Muscle of leg (tissue), 3 donors: ENCODE measurements at regions not wholly inside any gene's neighbourhood (a gene's known extent, or its start where the extent isn't known, plus 50 kb on each side); places are given as distances from the start of the nearest gene placed in this dataset.

Experiments
- DNase-seq: peaks from one replicate; pipeline ENCODE4 v3.0.0; 2013
- H3K27ac ChIP-seq: one replicate; pipeline ENCODE4 v1.5.1; 2013; ENCODE audit warnings: mild to moderate bottlenecking, low read length, control low read depth
- H3K27me3 ChIP-seq: one replicate; pipeline ENCODE4 v1.6.1; 2013; ENCODE audit warnings: low read length; ENCODE audit not compliant: control insufficient read depth, insufficient read depth
- H3K36me3 ChIP-seq: one replicate; pipeline ENCODE4 v1.6.1; 2013; ENCODE audit warnings: low read length; ENCODE audit not compliant: control insufficient read depth, insufficient read depth
- H3K4me1 ChIP-seq: one replicate; pipeline ENCODE4 v1.6.1; 2013; ENCODE audit warnings: low read length; ENCODE audit not compliant: control insufficient read depth, insufficient read depth
- H3K4me3 ChIP-seq: one replicate; pipeline ENCODE4 v1.5.1; 2013; ENCODE audit warnings: low read length, control low read depth
- H3K9me3 ChIP-seq: replicated peaks from 2 replicates; pipeline ENCODE4 v1.6.1; 2013; ENCODE audit warnings: low read depth, low read length; ENCODE audit not compliant: control insufficient read depth
- WGBS: methylation state at CpG from one replicate; pipeline ENCODE4 v1.1.5; 2013; ENCODE audit warnings: missing lambda C conversion rate; ENCODE audit not compliant: insufficient coverage; 5-methylcytosine and 5-hydroxymethylcytosine counted together

DNA sequence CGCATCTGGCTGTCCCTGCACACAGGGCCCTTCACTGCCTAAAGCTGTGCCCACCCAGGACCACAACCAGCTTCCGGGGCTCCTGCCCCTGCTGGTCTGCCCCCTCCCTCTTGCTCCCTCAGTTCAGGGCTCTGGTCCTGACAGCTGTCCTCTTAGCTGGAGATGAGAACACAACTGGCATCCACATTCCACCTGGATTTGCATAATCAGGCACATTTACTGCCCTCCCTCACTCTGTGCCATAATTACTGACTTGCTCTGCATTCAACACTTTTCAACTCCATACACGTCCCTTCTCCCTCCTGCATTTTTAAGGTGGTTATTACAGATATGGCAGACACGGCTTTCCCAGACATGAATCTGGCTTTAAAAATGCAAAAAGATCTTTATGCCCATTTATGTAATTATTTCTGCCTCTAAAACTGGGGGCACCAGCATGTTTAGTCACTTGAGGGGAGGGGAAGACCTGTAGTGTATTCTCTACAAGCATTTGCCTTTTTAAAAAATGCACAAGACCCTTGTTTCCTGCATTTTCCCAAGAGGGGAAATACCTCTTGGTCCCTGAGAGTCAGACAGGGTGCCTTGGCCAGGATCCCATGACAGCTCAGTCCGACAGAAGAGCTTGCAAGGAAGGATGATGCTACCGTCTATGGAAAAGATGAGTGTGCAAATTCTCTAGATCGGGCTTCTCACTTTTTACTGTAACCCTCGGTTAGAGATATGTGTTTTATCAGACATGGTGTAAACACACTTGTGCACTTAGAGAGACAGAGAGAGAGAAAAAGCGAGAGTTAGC is 401.8 kb downstream of the PREX1 start:
- Histone ChIP-seq H3K27ac (no peak overlapping the region), H3K4me1 (peaks cover 4% of the 10 kb centered on the region), H3K9me3 (no peaks in the 10 kb centered on the region), H3K36me3 (no peaks in the 10 kb centered on the region), H3K27me3 (peaks cover 43% of the 10 kb centered on the region), H3K4me3 (no peak overlapping the region)
- DNase-seq: no peak
- 54% methylated on average over 2 of the region's 9 CpGs for WGBS

- no peak for DNase-seq
- H3K4me1 ChIP-seq: peaks cover 4% of the 10 kb centered on the region
- no peak overlapping the region for H3K4me3 ChIP-seq
- no peak overlapping the region for H3K27ac ChIP-seq
- WGBS: 27% methylated on average over 2 of the region's 5 CpGs
- no peaks in the 10 kb centered on the region for H3K9me3 ChIP-seq
- no peaks in the 10 kb centered on the region for H3K36me3 ChIP-seq
- peaks cover 39% of the 10 kb centered on the region for H3K27me3 ChIP-seq
These were observed 402.5 kb downstream of the PREX1 start for GRCh38 chr20:48425321-48425720.

DNA sequence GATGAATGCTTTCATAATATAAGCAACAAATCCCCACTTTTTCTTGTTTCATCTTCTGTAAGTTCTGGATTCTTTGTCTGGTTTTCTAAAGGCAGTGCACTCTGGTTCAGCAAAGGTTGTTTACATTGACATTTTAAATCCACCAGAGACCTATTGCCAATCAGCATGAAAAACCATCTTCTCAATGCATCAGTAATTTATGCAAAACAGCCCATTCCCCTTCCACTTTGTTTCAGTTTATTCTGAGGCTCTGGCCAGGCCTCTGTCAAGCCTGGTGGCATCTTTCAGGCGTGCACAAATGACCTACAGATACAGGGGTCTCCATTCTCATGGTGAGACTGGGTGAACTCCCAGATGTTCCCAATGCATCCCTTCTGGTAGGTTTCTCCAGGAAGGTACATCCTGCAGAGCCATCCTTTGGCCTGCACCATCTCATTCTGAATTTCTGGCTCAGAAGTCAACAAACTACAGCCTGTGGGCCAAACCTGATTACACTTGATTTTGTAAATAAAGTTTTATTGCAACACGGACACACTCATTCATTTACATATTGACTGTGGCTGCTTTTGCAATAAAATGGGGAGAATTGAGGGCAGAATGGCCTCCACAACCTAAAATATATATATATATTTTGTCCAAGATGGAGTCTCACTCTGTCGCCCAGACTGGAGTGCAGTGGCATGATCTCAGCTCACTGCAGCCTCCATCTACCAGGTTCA is 405.4 kb downstream of the PREX1 start:
- Histone ChIP-seq H3K4me1 (peaks cover 4% of the 10 kb centered on the region), H3K27me3 (peaks cover 26% of the 10 kb centered on the region), H3K9me3 (no peaks in the 10 kb centered on the region), H3K4me3 (no peak overlapping the region), H3K27ac (no peak overlapping the region), H3K36me3 (no peaks in the 10 kb centered on the region)
- no peak for DNase-seq
- 100% methylated on average over 1 of the region's 3 CpGs for WGBS

- H3K9me3 ChIP-seq: no peaks in the 10 kb centered on the region
- H3K4me1 ChIP-seq: peaks cover 4% of the 10 kb centered on the region
- no peak overlapping the region for H3K4me3 ChIP-seq
- H3K27me3 ChIP-seq: peaks cover 26% of the 10 kb centered on the region
- no peaks in the 10 kb centered on the region for H3K36me3 ChIP-seq
- H3K27ac ChIP-seq: no peak overlapping the region
- no CpG with 5 or more reads among the region's 3 CpGs for WGBS
- DNase-seq: no peak
These were observed 406.3 kb downstream of the PREX1 start for GRCh38 chr20:48421547-48421946.

DNA sequence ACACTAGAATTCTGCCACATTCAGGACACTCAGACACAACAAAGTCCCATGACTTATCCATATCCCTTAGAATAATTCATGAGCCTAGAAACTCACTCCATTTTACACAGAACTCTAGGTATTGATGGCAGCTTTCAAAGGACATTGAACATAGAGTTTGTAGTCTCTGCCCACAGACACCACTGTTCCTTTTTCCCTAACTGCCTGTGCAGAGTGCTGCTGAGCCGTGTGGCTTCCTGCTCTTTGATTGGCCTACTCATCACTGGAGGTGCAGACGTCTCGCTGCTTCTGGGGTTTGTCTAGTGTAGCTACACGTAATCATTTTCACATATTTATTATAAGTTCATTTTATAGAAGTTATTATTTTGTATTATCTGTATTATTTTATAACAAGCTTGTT is 407.6 kb downstream of the PREX1 start:
- H3K36me3 ChIP-seq: no peaks in the 10 kb centered on the region
- no peak for DNase-seq
- WGBS: 80% methylated on average over 1 of the region's 4 CpGs

DNA sequence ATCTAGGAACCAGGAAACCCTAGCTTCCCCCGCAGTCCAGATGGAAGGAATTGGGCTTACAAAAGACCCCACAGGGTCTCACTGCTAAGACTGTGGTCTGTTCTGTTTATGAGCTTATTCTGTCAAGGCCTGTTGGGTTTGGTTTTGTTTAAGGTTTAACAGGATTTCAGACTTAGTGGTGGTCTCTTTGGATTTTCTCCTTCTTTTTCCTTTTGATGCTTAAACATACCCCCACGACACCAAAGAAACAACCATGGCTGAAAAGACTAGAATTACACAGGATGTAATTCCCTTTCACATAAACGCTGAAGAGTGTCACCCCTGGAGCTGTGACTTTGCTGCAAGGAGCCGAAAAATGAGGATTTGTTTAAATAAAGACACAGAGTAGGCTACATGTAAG is 408.6 kb downstream of the PREX1 start:
- Histone ChIP-seq H3K27ac (no peak overlapping the region), H3K27me3 (peaks cover 19% of the 10 kb centered on the region), H3K4me3 (no peak overlapping the region), H3K4me1 (peaks cover 5% of the 10 kb centered on the region), H3K36me3 (no peaks in the 10 kb centered on the region), H3K9me3 (no peaks in the 10 kb centered on the region)
- WGBS: 42% methylated on average over 2 of the region's 4 CpGs
- no peak for DNase-seq

More for the DNA sequence above, 407.6 kb downstream of the PREX1 start:
- Histone ChIP-seq H3K4me3 (no peak overlapping the region), H3K27ac (no peak overlapping the region), H3K27me3 (peaks cover 25% of the 10 kb centered on the region), H3K9me3 (no peaks in the 10 kb centered on the region), H3K4me1 (peaks cover under 1% of the 10 kb centered on the region)

DNA sequence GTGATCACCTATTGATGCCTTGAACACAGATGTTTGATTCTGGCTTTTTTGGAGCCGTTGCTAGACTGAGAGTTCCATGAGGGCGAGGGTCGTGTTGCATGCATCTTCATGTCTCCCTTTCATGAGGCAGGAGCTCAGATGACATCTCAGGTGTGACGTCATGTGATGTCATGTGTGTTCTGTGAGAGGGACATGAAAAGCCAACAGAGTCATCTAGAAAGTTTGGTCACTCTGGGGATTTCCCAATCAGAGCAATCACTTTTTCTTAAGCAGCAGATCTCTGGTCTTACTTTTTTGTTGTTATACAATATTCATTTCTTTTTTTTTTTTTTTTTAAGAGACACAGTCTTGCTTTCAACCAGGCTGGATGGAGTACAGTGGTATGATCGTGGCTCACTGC is 411.8 kb downstream of the PREX1 start:
- H3K4me1 ChIP-seq: peaks cover 13% of the 10 kb centered on the region
- peaks cover 16% of the 10 kb centered on the region for H3K27me3 ChIP-seq
- H3K27ac ChIP-seq: no peak overlapping the region
- H3K4me3 ChIP-seq: no peak overlapping the region
- H3K36me3 ChIP-seq: no peaks in the 10 kb centered on the region
- no peak for DNase-seq
- WGBS: 66% methylated on average over 3 of the region's 5 CpGs
- H3K9me3 ChIP-seq: no peaks in the 10 kb centered on the region

GRCh38 chr20:48414786-48415185 is 413.0 kb downstream of the PREX1 start:
- WGBS: no CpG with 5 or more reads among the region's 1 CpG
- no peaks in the 10 kb centered on the region for H3K36me3 ChIP-seq
- peaks cover 17% of the 10 kb centered on the region for H3K4me1 ChIP-seq
- no peaks in the 10 kb centered on the region for H3K9me3 ChIP-seq
- peak; percentile 29 for DNase-seq
- peaks cover 15% of the 10 kb centered on the region for H3K27me3 ChIP-seq
- no peak overlapping the region for H3K4me3 ChIP-seq
- no peak overlapping the region for H3K27ac ChIP-seq

DNA sequence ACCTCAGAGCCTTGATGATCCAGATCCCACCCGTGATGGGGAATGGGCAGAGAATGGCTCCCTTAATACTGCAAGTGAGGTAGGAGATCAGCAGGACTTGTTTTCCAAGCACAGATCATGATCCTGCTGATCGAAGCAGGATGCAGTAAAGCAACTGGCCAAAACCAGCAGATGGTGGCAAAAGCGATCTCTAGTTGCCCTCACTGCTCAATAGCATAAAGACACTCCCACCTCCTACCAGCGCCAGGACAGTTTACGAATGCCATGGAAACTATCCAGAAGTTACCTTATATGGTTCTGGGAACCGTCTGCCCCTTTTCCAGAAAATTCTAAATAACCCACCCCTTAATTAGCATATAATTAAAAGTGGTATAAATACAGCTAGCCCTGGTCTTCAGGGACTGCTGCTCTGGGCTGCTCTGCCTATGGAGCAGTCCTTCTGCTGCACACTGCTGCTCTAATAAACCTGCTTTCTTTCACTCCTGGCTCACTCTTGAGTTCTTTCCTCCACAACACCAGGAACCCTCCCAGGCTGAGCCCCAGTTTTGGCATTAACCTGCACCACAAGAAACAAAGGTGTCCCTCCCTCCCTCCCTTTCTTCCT is 415.8 kb downstream of the PREX1 start:
- no peak for DNase-seq
- Histone ChIP-seq H3K4me3 (no peak overlapping the region), H3K4me1 (peaks cover 17% of the 10 kb centered on the region), H3K27me3 (peaks cover 17% of the 10 kb centered on the region), H3K9me3 (no peaks in the 10 kb centered on the region), H3K27ac (no peak overlapping the region), H3K36me3 (no peaks in the 10 kb centered on the region)
- 57% methylated on average over 3 of the region's 6 CpGs for WGBS

GRCh38 chr20:48411245-48411644 is 416.6 kb downstream of the PREX1 start:
- no peak overlapping the region for H3K4me3 ChIP-seq
- peak; percentile 98 for DNase-seq
- no peaks in the 10 kb centered on the region for H3K9me3 ChIP-seq
- 23% methylated on average over 1 of the region's 3 CpGs for WGBS
- H3K27me3 ChIP-seq: peaks cover 16% of the 10 kb centered on the region
- no peaks in the 10 kb centered on the region for H3K36me3 ChIP-seq
- H3K27ac ChIP-seq: no peak overlapping the region
- peaks cover 17% of the 10 kb centered on the region for H3K4me1 ChIP-seq
